ENCODE measurements at regions not wholly inside any gene's neighbourhood (a gene's known extent, or its start where the extent isn't known, plus 50 kb on each side); places are given as distances from the start of the nearest gene placed in this dataset.

- no peaks in the 10 kb centered on the region for H3K36me3 Mint-ChIP-seq (ENCODE audit: insufficient read depth, unreplicated experiment)
- no peak overlapping the region for H3K4me3 Mint-ChIP-seq (ENCODE audit: low read depth, unreplicated experiment)
- peaks cover 2% of the 10 kb centered on the region for H3K9me3 Mint-ChIP-seq (ENCODE audit: low read depth, unreplicated experiment)
- CTCF ChIA-PET, result interaction anchor here (0.6 kb wide), 1 partner anchor 46 kb away, joined by 3 read pairs; no protein-coding TSS in a partner anchor
- DNase-seq, result no peak
- BruUV-seq (replicated peaks), result no TSS peak
- H3K27me3 Mint-ChIP-seq (ENCODE audit: unreplicated experiment), result peaks cover 21% of the 10 kb centered on the region
- no peak for TF ChIP-seq CTCF (IDR thresholded peaks at IDR 0.05; ENCODE audit: unreplicated experiment)
- intact Hi-C loops (cut with micrococcal nuclease; ENCODE audit: unreplicated experiment), result no loop called here
- H3K4me1 Mint-ChIP-seq (ENCODE audit: low read depth, unreplicated experiment), result no peaks in the 10 kb centered on the region
- H3K27ac Mint-ChIP-seq (ENCODE audit: unreplicated experiment), result no peak overlapping the region
Observed at GRCh38 chr18:51480407-51481261, 283.2 kb upstream of the MEX3C start.

- Mint-ChIP-seq H3K27ac (ENCODE audit: unreplicated experiment) (no peak overlapping the region), H3K4me3 (ENCODE audit: low read depth, unreplicated experiment) (no peak overlapping the region), H3K27me3 (ENCODE audit: unreplicated experiment) (peaks cover 44% of the 10 kb centered on the region), H3K9me3 (ENCODE audit: low read depth, unreplicated experiment) (no peaks in the 10 kb centered on the region), H3K4me1 (ENCODE audit: low read depth, unreplicated experiment) (no peaks in the 10 kb centered on the region), H3K36me3 (ENCODE audit: insufficient read depth, unreplicated experiment) (no peaks in the 10 kb centered on the region)
- CTCF ChIA-PET, result no interaction called here
- no peak for DNase-seq
- intact Hi-C loops (cut with micrococcal nuclease; ENCODE audit: unreplicated experiment), result no loop called here
- no TSS peak for BruUV-seq (replicated peaks)
- no peak for TF ChIP-seq CTCF (IDR thresholded peaks at IDR 0.05; ENCODE audit: unreplicated experiment)
Observed at GRCh38 chr18:51486735-51487366, 289.4 kb upstream of the MEX3C start.

- Mint-ChIP-seq H3K4me1 (ENCODE audit: low read depth, unreplicated experiment) (no peaks in the 10 kb centered on the region), H3K27ac (ENCODE audit: unreplicated experiment) (no peak overlapping the region), H3K9me3 (ENCODE audit: low read depth, unreplicated experiment) (no peaks in the 10 kb centered on the region), H3K27me3 (ENCODE audit: unreplicated experiment) (peaks cover 43% of the 10 kb centered on the region), H3K36me3 (ENCODE audit: insufficient read depth, unreplicated experiment) (no peaks in the 10 kb centered on the region), H3K4me3 (ENCODE audit: low read depth, unreplicated experiment) (no peak overlapping the region)
- no TSS peak for BruUV-seq (replicated peaks)
- CTCF ChIA-PET, result interaction anchor here (0.5 to 1.0 kb wide), 2 partner anchors 9 to 356 kb away, joined by 3 to 4 read pairs; no protein-coding TSS in a partner anchor
- DNase-seq, result no peak
- intact Hi-C loops (cut with micrococcal nuclease; ENCODE audit: unreplicated experiment), result no loop called here
- TF ChIP-seq CTCF (IDR thresholded peaks at IDR 0.05; ENCODE audit: unreplicated experiment), result no peak
Observed at GRCh38 chr18:51490417-51490816, 292.9 kb upstream of the MEX3C start.

- Mint-ChIP-seq H3K36me3 (ENCODE audit: insufficient read depth, unreplicated experiment) (no peaks in the 10 kb centered on the region), H3K27ac (ENCODE audit: unreplicated experiment) (no peak overlapping the region), H3K27me3 (ENCODE audit: unreplicated experiment) (peaks cover 39% of the 10 kb centered on the region), H3K4me3 (ENCODE audit: low read depth, unreplicated experiment) (no peak overlapping the region), H3K4me1 (ENCODE audit: low read depth, unreplicated experiment) (no peaks in the 10 kb centered on the region), H3K9me3 (ENCODE audit: low read depth, unreplicated experiment) (no peaks in the 10 kb centered on the region)
- intact Hi-C loops (cut with micrococcal nuclease; ENCODE audit: unreplicated experiment), result no loop called here
- no TSS peak for BruUV-seq (replicated peaks)
- TF ChIP-seq CTCF (IDR thresholded peaks at IDR 0.05; ENCODE audit: unreplicated experiment), result no peak
- DNase-seq, result no peak
- CTCF ChIA-PET, result no interaction called here
Observed at GRCh38 chr18:51490860-51491259, 293.4 kb upstream of the MEX3C start.

Measured in Calu3 (cell line).